ENCODE measurements at regions not wholly inside any gene's neighbourhood (a gene's known extent, or its start where the extent isn't known, plus 50 kb on each side); places are given as distances from the start of the nearest gene placed in this dataset.

DNA sequence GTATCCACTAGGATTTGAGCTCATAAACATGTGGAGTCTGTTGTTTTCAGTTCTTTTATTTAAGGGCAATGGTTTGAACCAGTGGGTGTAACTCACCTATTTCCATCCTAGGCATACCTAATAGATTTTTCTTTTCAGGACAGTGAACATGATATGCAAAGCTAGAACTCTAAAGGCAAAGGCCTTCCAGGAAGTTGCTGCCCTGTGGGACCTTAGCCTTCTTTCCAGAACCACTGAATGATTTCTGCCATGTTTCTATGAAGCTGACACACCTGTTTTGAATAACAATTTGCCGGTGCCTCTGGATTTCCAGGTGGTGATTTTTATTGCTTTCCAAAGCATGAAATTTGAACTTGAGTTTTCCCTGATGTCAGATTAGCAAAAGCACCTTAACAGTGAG lies 372.9 kb upstream of the FAR2 start:
- Histone ChIP-seq H3K4me3 (no peak overlapping the region), H3K36me3 (replicated peaks in 1 of 2; ENCODE audit: insufficient read depth in 1 of 2, low read depth in 2 of 2) (no peaks in the 10 kb centered on the region), H3K9me3 (no peaks in the 10 kb centered on the region), H3K27ac (no peak overlapping the region), H3K4me1 (no peaks in the 10 kb centered on the region), H3K27me3 (no peaks in the 10 kb centered on the region)
- DNase-seq (no peak), ATAC-seq (no peak)
- 75 to 95% methylated on average over 1 of the region's 1 CpG for WGBS, 2 donors
- TF ChIP-seq, protein P1, sequence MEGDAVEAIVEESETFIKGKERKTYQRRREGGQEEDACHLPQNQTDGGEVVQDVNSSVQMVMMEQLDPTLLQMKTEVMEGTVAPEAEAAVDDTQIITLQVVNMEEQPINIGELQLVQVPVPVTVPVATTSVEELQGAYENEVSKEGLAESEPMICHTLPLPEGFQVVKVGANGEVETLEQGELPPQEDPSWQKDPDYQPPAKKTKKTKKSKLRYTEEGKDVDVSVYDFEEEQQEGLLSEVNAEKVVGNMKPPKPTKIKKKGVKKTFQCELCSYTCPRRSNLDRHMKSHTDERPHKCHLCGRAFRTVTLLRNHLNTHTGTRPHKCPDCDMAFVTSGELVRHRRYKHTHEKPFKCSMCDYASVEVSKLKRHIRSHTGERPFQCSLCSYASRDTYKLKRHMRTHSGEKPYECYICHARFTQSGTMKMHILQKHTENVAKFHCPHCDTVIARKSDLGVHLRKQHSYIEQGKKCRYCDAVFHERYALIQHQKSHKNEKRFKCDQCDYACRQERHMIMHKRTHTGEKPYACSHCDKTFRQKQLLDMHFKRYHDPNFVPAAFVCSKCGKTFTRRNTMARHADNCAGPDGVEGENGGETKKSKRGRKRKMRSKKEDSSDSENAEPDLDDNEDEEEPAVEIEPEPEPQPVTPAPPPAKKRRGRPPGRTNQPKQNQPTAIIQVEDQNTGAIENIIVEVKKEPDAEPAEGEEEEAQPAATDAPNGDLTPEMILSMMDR (IDR thresholded peaks at IDR 0.05) = no peak
- no peak for TF ChIP-seq POLR2A (IDR thresholded peaks at IDR 0.05)
- intact Hi-C loops (cut with DNase I) = no loop called here

DNA sequence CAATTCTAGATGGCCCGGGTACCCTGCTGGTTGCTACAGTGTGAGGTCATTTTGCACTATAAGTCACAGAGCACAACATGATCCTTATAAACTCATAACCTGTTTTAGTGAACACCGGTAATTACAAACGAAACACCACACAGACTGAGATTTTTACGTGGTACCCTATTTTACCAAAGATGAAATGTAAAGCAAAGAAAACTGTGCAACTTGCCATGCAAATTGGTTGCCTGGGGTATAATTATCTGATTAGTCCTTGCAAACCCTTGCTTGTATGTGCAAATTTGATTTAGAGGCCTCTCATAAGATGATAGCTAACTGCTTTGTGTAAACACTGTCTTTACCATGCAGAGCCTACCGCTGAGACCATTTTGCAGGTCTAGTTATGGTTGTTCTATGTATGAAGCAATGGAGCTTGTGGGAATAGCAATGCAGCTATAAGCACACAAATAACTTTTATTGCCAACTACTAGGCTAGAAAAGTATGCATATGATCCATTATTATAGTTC lies 372.1 kb upstream of the FAR2 start:
- TF ChIP-seq POLR2A (IDR thresholded peaks at IDR 0.05) = no peak
- TF ChIP-seq, protein P1 (IDR thresholded peaks at IDR 0.05) = no peak
- no peaks in the 10 kb centered on the region for H3K9me3 ChIP-seq
- 79 to 84% methylated on average over 5 of the region's 5 CpGs for WGBS, 2 donors
- no peaks in the 10 kb centered on the region for H3K4me1 ChIP-seq
- H3K36me3 ChIP-seq (replicated peaks in 1 of 2; ENCODE audit: insufficient read depth in 1 of 2, low read depth in 2 of 2) = no peaks in the 10 kb centered on the region
- no peaks in the 10 kb centered on the region for H3K27me3 ChIP-seq
- ATAC-seq (no peak), DNase-seq (no peak)
- H3K27ac ChIP-seq = no peak overlapping the region
- H3K4me3 ChIP-seq = no peak overlapping the region
- intact Hi-C loops (cut with DNase I) = no loop called here

DNA sequence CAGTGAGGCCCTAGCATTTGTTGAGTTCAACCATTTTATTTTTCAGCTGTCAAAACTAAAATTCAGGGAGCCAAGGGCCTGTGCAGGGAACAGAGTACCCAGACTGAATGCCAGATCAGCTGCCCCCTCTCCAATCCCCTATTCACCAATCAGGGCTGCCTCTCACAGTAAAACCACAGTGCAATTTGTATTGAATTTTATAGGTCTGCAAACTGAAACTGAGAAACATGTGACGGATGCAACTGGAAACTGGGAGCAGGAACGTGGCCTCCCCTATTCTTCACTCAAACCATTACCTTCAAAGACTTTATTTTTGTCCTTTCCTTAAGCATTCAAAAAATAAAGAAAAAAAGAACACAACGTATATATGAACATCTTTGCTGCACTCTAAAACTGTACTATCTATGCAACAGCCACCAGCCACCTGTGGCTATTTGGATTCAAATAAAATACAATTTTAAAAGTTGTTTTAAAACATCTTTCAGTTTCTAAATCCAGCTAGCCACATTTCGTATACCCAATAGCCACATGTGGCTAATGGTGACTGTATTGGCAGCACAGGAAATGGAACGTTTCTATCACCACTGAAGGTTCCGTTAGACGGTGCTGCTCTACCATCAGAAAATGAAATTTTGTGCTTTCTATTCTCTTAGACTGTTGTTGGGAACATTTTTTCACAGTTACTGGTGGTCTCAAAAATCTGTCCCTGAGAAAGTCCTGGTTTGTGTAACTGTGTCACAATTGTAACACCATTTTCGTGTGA lies 371.3 kb upstream of the FAR2 start:
- no peaks in the 10 kb centered on the region for H3K36me3 ChIP-seq (replicated peaks in 1 of 2; ENCODE audit: insufficient read depth in 1 of 2, low read depth in 2 of 2)
- H3K27me3 ChIP-seq = no peaks in the 10 kb centered on the region
- ATAC-seq (no peak), DNase-seq (no peak)
- no peak overlapping the region for H3K27ac ChIP-seq
- intact Hi-C loops (cut with DNase I) = no loop called here
- no peak for TF ChIP-seq POLR2A (IDR thresholded peaks at IDR 0.05)
- TF ChIP-seq, protein P1 (IDR thresholded peaks at IDR 0.05) = no peak
- no peak overlapping the region for H3K4me3 ChIP-seq
- 76 to 81% methylated on average over 8 of the region's 8 CpGs for WGBS, 2 donors
- H3K4me1 ChIP-seq = no peaks in the 10 kb centered on the region
- H3K9me3 ChIP-seq = no peaks in the 10 kb centered on the region

DNA sequence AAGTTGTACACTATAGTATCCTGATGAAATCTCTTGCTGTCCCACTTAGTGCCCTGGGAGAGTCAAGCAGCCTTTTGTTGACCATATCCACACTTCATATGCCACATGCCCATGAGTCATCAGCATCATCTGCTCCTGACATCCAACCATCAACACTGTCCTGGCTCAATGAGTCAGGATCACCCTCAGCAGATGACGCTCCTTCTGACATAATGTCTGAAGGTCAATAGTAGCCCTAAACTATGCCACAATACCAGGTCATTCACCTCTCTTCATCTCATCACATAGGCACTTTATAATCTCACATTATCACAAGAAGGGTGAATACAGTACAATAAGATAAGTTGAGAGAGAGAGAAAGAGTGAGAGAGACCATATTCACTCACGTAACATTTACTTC lies 369.0 kb upstream of the FAR2 start:
- ATAC-seq (no peak), DNase-seq (no peak)
- no peaks in the 10 kb centered on the region for H3K36me3 ChIP-seq (replicated peaks in 1 of 2; ENCODE audit: insufficient read depth in 1 of 2, low read depth in 2 of 2)
- WGBS, 2 donors = 83 to 85% methylated on average over 2 of the region's 2 CpGs
- H3K27ac ChIP-seq = no peak overlapping the region
- H3K27me3 ChIP-seq = no peaks in the 10 kb centered on the region
- no peaks in the 10 kb centered on the region for H3K4me1 ChIP-seq
- H3K9me3 ChIP-seq = no peaks in the 10 kb centered on the region
- TF ChIP-seq, protein P1 (IDR thresholded peaks at IDR 0.05) = no peak
- TF ChIP-seq POLR2A (IDR thresholded peaks at IDR 0.05) = no peak
- no peak overlapping the region for H3K4me3 ChIP-seq
- intact Hi-C loops (cut with DNase I) = no loop called here

DNA sequence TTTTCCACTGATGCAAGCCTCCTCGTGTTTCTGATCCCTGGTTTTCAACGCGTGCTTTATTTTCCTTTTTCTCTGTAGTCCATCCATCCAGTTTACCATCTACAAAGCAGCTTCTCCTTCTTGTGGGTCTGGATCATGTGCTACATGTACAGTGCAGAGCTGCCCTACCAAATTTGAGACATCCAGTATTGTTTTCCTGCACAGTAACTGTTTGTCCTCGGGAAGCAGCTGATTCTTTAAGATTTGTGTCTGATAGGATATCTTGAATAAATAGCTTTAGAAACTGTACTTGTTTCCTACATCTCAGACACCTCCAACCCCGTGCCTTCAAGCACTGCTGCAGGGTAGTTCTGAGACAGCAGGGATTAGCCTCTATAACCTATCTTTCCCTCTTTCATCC lies 368.1 kb upstream of the FAR2 start:
- ATAC-seq (no peak), DNase-seq (no peak)
- intact Hi-C loops (cut with DNase I) = no loop called here
- Histone ChIP-seq H3K4me3 (no peak overlapping the region), H3K27me3 (no peaks in the 10 kb centered on the region), H3K4me1 (no peaks in the 10 kb centered on the region), H3K9me3 (no peaks in the 10 kb centered on the region), H3K27ac (no peak overlapping the region), H3K36me3 (replicated peaks in 1 of 2; ENCODE audit: insufficient read depth in 1 of 2, low read depth in 2 of 2) (no peaks in the 10 kb centered on the region)
- TF ChIP-seq, protein P1 (IDR thresholded peaks at IDR 0.05) = no peak
- no peak for TF ChIP-seq POLR2A (IDR thresholded peaks at IDR 0.05)
- 58 to 61% methylated on average over 5 of the region's 5 CpGs for WGBS, 2 donors
